GM18861 (cell line): ENCODE measurements at regions not wholly inside any gene's neighbourhood (a gene's known extent, or its start where the extent isn't known, plus 50 kb on each side); places are given as distances from the start of the nearest gene placed in this dataset.
"Not testable (repeated sequence)": the region's sequence is repeated elsewhere in the genome, so short reads cannot be mapped to it uniquely, and the experiment has no call there.

Source experiments
- ATAC-seq: cut with Tn5 transposase; IDR thresholded peaks from one replicate; pipeline ENCODE4 v1.9.1; 2021; ENCODE audit not compliant: unreplicated experiment

DNA sequence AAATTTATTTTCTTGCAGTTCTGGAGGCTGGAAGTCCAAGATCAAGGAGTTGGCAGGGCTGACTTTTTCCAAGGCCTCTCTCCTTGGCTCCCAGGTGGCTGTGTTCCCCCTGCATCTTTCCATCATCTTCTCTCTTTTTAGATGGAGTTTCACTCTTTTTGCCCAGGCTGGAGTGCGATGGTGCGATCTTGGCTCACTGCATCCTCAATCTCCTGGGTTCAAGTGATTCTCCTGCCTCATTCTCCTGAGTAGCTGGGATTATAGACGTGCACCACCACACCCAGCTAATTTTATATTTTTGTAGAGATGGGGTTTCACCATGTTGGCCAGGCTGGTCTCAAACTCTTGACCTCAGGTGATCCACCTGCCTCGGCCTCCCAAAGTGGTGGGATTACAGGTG, 411.1 kb downstream of the RPS24 start:
- not testable (repeated sequence) for ATAC-seq

DNA sequence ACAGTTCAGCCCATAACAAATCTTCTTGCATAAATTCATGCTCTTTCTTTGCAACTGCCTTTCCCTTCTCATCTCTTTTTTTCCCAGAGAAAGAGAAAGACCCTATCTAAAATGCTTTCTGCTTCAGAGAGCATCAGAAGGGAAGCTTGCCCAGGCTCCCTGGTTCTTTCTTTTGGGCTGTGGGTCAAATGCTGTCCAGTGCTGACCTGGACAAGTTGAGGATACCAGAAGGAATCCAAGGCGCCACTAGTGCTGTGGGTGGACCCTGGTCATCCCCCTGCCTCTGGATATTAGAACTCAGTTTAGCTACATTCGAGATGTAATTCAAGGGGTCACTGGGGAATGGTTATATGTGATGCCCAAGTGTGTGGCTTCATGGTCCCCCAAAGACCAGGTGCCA, 411.6 kb downstream of the RPS24 start:
- no peak for ATAC-seq

DNA sequence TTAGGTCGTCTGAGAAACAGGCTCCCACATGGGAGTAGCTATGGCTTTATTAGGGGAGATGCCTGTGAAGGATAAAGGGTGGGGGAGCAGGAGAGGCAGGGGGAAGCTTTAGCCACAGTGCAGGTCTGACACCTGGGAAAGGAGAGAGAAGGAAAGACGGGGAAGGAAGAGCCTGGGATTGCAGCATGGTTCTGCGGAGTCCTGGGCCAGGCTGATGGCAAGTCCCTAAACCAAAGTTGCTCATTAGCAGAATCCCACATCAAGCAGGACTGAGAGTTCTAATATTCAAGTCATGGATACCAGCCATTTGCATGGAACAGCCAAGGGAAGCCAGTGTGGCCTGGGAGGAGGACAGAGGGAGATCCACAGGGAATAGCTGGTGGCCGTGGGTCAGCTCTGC, 414.8 kb downstream of the RPS24 start:
- no peak for ATAC-seq

DNA sequence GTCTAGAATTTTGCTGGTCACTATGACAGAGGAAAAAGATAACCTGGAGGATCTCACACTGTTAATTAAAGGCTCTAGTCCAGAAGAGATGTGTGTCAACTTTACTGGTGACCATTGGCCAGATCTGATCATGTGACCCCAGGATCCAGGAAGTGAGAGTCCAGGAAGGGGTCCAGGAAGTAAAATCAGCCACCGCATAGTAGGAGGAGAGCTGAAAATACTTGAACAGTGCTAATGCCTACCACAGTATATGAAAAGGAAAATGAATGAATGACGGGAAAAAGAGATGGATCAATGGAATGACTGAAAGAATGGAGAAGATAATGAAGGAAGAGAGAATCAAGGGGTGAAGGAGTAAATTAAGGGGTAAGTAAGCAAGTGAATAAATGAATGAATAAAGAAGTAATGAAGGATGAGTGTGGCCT, 415.3 kb downstream of the RPS24 start:
- ATAC-seq: no peak

DNA sequence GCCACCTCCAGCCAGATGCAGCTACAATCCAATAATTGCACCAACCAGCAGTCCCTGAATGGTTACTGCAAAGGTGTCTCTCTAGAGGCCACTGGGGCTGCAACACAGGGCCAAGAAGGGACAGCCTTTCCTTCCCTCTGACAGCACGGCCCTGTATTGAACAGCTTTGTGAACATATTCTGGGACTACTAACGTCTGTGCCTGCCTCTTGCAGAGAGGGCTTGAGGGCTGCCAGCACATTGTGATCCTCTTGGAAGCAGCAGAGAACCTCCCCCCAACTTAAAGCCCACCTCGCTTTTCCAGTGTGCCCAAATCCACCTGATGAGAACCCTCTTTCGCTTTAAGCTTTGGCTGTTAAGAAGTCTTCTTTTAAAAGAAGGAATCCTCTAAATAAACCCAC, 415.9 kb downstream of the RPS24 start:
- no peak for ATAC-seq

DNA sequence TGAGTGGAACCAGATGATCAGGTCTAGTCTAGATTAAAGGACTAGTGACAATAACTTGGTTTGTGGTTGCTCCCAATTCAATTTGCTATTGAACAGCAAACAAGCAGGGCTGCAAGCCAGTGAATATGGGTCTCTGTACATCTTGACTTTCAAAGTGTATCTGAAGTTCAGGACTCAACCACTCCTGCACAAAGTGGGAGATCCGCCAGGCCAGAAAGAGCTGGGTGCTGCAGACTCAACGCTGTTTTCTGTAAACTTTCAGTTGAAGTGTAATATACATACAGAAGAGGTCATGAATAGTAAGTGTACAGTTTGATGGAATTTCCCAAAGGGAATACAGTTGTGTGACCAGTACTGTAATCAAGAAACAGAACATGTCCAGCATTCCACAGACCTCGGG, 416.6 kb downstream of the RPS24 start:
- no peak for ATAC-seq

DNA sequence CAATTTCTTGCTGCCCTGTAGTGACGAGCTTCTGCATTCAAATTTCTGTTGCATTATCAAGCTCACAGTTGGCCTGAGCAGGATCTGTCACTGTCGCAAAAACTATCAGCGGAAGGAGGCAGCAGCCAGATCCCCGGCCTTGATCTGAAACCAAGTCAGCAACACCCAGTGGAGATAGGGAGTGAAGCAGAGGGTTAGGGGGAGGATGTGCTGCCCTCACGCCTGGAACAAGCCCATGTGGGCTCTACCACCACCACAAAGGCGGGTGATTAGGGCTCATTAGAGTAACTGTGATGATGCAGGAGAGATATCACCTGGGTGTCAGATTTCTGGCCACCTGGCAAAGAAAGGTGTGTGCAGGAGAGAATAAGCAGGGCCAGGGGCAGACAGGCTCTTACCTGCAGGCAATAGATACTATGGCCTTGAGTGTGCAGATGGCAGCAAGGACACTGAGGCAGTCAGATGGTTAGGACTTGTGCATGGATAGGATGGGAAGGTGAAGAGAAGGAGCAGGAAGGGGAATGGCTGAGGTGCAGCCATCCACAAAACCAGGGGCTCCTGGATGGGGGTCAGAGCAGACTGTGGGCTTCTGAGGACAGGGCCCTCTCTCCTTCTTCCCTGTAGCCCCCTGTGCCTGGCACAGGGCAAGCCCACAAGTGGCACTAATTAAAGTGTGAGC, 417.3 kb downstream of the RPS24 start:
- ATAC-seq: no peak

DNA sequence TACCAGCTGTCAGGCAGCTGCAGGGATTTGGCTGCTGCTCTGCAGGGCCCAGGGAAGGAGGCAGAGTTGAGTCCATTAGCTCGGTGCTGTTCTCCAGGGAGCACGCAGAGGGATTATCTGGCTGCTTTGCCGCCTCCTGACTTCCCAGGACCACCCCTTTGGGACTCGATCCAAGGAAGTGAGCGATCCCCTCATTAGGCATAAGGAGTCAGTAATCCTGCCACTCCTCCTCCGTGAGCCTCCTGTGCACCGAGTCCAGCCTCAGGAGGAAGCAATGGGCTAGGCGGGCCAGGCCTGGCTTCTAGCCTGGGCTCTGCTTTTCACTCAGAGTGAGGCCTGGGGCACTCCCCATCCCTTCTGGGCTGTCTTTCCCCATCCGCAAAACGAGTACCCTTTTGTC, 417.9 kb downstream of the RPS24 start:
- ATAC-seq: no peak

DNA sequence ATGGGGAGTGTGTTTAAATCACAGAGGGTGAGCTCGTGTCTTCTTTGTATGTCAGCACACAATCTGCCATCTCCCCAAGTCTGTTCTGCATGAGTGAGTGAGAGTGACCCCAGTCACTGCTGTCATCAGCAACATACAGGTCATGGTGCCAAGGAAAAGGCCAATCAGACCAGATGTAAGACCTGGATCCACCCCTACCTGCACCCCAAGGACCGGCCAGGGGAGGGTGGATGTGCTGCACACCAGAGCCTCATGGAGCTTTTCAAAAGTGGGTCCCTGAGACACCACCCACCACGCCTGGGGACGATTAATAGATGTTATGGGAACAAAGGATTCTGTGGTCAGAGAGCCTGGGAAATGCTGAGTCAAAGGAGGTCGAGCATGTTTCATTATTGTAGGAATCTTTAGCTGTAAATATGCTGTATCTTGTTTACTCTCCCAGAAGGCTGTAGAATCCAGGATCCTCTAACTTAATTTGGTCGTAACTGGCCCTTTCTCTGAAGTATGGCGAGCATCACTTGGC, 420.5 kb downstream of the RPS24 start:
- no peak for ATAC-seq

DNA sequence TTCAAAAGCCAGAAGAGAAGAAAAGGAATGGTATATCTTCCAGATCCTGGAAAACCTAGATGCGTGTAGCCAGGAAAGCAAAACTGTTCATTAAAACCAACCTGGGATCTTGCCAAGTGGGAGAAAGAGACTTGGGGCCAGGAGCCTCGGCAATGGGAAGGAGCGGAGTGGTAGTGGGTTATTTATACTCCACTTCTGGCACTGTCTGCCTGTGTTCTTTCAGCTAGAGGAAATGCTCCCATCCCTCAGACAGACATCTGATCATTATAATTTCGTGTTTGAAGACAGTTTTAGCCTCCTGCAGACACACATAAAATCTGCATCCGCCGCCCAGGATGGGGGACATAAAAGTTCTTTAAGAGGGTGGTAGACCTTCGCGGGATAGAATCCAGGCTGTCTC, 421.6 kb downstream of the RPS24 start:
- no peak for ATAC-seq

DNA sequence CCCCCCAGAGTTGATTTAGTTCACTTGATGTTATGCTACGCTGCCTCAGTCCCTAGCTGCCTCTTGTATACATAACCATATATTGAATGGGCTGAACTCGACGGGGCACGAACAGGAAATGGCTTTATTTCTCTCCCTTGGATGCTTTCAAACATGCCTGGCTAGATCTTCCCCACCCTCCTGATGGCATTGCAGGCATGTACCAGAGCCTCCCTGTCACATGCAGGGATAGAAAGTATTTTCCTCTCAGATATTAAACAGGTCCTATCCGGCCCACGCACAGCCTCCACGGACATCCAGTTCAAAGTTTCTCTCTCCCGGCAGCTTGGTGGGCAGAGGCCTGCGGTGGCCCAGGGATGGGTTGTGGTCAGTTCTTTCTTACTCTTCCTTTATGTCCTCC, 422.1 kb downstream of the RPS24 start:
- ATAC-seq: no peak

DNA sequence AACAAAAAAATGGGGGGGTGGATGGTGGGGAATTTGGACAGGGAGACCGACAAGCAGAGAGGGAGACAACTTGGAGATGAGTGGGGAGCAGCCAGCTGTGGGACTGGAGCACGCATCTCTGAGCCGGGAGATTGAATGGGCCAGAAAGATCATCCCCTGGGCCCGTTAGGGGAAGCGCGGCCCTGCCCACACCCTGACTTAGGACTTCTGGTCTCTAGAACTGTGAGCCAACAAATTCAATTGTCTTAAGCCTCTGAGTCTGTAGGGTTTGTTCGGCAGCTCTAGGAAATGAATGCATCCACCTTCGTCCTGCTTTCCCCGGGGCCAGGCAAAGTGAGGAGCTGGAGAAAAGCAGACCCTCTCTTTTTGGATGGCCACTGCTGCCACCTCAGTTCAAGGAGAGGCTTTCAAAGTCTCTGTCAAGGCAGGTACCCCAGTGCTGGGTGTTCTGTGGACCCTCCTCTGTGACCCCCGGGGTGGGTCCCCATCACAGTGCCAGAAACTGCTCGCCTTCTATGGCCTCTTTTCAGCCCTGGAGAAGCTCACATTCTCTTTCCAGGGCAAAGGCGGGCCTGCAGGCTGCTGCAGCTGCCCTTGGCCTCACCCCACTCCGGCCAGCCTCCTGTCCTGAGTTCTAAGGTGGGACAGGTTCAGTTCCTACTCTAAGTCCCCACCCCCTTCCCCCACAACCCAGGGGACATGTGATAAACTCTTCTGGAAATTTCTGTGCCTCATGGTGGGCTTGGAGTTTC, 423.2 kb downstream of the RPS24 start:
- ATAC-seq: no peak

DNA sequence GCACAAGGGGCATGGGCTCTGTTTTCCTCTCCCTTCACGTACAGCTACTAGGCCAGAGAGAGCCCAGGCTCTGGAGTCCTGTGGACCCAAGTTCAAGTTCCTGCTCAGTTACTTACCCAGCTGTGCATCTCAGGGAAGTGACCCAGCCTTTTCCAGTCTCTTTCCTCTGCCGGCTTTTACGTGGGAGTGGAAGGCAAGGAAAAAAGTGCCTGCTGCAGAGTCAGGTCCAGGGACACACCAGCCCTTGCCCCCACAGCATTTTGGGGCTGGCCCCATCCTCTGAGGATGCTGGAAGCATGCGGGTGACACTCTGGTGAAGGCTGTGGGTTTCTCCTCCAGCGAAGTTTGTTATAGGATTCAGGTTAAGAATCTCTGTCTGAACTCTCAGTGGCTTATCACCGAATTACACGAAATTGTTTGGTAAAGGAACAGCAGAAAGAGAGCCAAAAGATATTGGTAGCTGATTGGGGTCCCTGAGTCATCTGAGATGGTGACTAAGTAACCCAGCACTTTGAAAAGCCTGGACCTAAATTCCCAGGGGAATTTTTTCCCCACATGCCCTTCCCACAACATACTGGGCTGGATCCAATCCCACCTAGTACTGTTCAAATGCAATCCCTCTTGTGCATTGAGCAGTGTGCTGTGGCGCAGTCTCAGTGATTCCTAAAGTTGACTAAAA, 424.3 kb downstream of the RPS24 start:
- no peak for ATAC-seq

DNA sequence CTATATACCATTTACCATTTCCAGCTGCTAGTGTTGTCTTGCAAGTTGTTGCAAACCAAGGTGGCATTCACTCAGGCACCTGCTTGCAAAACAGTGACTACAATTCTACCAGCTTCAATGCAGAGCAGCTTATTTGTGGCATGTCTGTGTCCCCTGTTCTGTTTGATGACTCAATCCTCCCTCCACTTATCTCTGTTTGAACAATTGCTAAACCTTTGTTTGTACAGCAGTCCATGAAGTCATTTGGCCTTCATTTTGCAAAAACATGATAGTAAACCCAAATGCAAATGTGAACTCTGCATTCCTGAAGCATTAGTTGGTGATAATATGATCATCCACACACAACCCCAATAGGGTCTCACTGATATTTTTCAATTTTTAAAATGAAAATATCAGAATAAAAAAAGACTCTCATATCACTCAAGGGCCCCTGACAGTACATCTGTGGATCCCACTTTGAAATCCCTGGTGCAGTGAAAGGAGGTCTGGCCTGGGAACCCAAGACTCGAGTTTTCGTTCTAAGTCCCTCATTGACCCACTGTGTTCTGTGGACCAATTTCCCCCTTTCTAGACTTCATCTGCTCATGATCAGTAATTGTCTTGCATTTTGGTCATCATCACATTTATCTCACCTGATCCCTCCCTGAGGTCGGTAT, 425.4 kb downstream of the RPS24 start:
- ATAC-seq: no peak

DNA sequence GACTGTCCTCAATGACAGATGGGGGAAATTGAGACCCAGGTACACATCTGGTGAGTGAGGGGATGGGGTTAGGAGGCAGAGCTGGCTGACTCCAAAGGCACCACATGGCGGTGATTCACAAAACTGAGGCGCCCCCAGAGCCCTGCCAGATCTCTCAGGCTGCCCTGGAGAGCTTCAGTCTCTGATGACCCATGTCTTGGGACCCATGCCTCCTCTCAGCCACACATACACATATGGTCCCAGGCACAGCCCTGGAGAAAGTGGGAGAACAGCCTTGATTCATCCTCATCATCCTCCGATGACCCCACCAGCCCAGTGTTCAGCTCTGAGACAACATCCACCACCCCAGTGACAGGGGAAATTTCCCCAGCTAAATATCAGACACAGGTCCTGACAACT, 426.0 kb downstream of the RPS24 start:
- no peak for ATAC-seq

DNA sequence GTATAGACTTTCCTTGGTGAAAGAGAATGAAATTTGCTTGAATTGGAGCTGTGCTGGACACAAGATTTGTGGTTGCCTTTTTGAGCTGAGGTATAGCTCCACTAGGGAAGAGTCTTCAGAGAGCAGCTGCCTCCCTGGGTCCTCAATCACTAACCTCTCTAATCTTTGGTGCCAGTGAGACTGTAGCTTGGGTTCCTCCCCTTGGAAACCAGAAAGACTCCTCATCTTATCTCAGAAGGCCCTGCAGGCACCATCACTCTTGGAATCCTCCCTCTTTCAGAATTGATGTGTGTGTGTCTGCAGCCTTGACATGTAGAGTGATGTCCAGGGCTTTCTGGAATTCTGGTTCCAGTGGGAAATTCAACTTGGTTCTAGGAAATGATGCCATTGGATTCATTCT, 426.5 kb downstream of the RPS24 start:
- ATAC-seq: no peak

DNA sequence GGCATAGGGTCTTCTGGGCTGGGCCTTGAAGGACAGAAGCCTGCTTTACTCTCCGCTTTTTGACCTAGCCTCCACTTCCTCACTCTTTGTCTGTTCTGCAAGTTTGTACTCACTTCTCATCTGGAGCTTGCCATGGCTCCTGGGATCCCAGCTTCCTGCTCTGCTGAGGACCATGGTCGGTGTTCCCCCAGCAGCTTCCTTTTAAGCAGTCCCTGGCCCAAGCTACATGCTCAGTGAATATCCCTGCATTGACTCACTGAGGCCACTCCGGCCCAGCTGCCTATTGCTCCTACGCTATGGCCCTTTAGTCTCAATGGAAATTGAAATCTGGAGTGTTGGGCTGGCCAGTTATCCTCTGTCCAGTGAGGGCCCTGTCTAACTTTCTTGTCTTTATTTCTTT, 427.7 kb downstream of the RPS24 start:
- ATAC-seq: no peak

DNA sequence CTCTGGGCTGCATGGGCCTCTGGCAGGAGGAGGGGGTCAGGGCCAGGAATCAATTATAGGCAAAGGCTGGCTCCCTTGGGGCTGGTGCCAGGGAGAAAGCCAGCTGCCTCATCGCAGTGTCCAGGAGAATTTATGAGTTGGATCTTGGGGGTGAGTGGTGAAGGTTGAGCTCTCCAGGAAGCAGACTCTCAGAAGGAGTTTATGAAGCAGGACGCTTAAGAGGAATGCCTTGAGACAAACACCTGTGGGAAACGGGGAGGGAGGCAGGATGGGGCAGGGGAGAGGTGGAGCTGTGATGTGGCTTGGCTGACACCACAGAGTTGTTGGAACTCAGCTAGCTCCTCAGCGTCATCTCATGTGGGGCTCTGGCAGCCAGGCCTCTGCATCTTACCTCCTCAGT, 428.5 kb downstream of the RPS24 start:
- ATAC-seq: no peak

DNA sequence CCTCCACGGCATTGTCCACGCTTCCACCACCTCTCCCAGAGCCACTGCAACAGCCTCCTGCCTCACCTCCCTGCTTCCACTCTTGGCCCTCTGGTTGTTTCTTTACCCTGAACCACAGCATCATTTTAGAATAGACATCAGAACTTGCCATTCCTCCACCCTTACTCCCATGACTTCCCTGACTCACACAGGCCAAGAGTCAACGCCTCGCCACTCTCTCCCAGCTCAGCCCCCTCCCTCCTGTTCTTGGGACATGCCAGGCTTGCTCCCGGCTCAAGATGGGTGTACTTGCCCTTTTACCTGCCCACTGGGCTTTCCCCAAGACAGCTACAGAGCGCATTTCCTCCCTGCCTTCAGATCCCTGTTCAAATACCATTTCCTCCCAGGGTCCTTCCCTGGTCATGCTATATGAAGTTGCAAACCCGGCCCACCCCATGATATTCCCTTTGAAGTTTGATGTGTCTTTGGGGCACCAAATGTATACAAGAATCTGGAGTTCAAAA, 429.1 kb downstream of the RPS24 start:
- ATAC-seq: no peak

DNA sequence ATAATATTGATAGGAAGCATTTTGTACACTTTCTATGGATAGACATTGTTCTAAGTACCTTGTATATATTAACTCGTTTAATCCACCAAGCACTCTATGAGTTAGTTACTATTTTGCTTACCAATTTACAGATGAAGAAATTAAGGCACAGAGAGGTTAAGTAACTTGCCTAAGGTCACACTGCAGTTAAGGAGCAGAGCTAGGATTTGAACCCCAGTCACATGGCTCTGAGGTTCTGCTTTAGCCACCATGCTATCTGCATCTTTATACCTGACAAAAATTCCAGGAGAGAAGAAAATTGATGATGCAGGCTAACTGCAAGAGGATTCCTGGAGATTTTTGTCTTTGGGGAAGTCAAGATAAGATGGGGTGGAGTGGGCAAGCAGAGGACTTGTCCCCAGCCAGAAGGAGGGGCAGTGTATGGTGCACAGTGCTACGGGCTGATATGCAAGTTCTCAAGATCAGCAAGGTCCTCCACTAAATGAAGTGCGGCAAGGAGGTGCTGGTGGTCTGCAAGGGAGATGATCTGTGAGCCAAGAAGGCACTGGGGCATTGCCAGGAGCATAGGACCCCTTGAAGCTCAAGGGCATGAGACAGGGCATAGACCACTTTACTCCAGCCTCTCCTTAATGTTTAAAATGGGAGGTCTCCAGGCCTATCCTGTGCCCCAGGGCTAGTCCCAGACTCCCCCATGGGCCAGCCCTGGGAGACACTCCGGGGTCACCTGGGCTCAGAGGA, 430.6 kb downstream of the RPS24 start:
- no peak for ATAC-seq

DNA sequence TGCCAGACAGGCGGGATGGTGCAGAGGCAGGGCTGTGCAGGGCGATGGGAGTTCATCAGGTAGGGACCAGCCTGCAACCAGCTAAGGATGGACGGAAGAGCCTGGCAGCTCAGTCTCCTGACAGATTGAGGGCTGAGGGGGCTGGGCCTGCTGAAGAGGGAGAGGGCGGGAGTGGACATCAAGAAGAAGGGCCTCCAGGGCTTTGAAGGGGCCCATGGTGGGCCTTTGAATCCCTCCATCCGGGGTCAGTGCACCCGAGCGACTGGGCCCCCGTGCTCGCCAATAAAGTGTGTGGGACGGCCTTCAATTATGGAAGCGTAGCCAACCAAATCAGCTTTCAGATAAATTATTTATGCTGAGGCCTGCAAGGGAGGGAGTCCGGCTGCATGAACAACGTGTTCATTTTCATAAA, 431.2 kb downstream of the RPS24 start:
- ATAC-seq: no peak
